ENCODE measurements at regions not wholly inside any gene's neighbourhood (a gene's known extent, or its start where the extent isn't known, plus 50 kb on each side); places are given as distances from the start of the nearest gene placed in this dataset.
A peak's percentile ranks its signal among the peaks of the same experiment; 100 is the strongest.

GRCh38 chr13:34863360-34864135, 78.5 kb upstream of the NBEA start:
- no peak overlapping the region for H2BK5ac ChIP-seq (ENCODE audit: low read depth, low read length, poor library complexity, severe bottlenecking)
- H3K27me3 ChIP-seq (ENCODE audit: control insufficient read depth, insufficient read depth, low read length) = no peaks in the 10 kb centered on the region
- H3K18ac ChIP-seq (ENCODE audit: low read depth, low read length) = no peak overlapping the region
- peak; percentile 82 for ATAC-seq (ENCODE audit: low read depth)
- H2AK5ac ChIP-seq (ENCODE audit: low read depth, low read length) = no peak overlapping the region
- no peak overlapping the region for H4K8ac ChIP-seq (ENCODE audit: low read depth in 2 of 2, low read length in 2 of 2)
- in situ Hi-C loops (cut with MboI; ENCODE audit: low sequenced_read_pairs) (no loop called here), intact Hi-C loops (cut with micrococcal nuclease) (no loop called here), dilution Hi-C loops (cut with HindIII; ENCODE audit: low sequenced_read_pairs, unreplicated experiment) (no loop called here)
- H3K4ac ChIP-seq (ENCODE audit: low read depth, low read length) = no peak overlapping the region
- H4K91ac ChIP-seq (ENCODE audit: insufficient read depth, low read depth, low read length) = no peak overlapping the region
- no peak overlapping the region for H2BK120ac ChIP-seq (ENCODE audit: low read depth, low read length)
- H3K36me3 ChIP-seq (ENCODE audit: control insufficient read depth, insufficient read depth, low read length) = no peaks in the 10 kb centered on the region
- DNase-seq = peak; percentile 75
- ChIA-PET POLR2A (ENCODE audit: unreplicated experiment) (no interaction called here), CTCF (no interaction called here)
- H3K56ac ChIP-seq (ENCODE audit: extremely low read depth, insufficient read depth, low read length) = no peak overlapping the region
- no CpG with 5 or more reads among the region's 4 CpGs for WGBS, 2 experiments (ENCODE audit: extremely low coverage in 2 of 2, insufficient read length in 1 of 2)
- no peak overlapping the region for H3K27ac ChIP-seq (ENCODE audit: insufficient read depth, low read length)
- H3K9me1 ChIP-seq (ENCODE audit: insufficient read depth, low read length) = no peaks in the 10 kb centered on the region
- H3K4me1 ChIP-seq (ENCODE audit: control insufficient read depth, insufficient read depth, low read length) = peaks cover 2% of the 10 kb centered on the region; the same call in 1 of the 2 replicates
- H2BK15ac ChIP-seq (ENCODE audit: low read depth, low read length) = no peak overlapping the region
- H3K9me3 ChIP-seq (ENCODE audit: control insufficient read depth, insufficient read depth, low read length) = no peaks in the 10 kb centered on the region
- H3K4me3 ChIP-seq (ENCODE audit: insufficient read depth, low read depth, low read length) = no peak overlapping the region
- no peak overlapping the region for H2BK20ac ChIP-seq (ENCODE audit: low read depth, low read length)
- no peak overlapping the region for H3K9ac ChIP-seq (ENCODE audit: low read depth, low read length)
- BruUV-seq (replicated peaks) = no TSS peak
- TF ChIP-seq FOS (IDR thresholded peaks at IDR 0.05; ENCODE audit: low read depth, low read length) = peak; percentile 46; the same call in 1 of the 2 replicates
- TF ChIP-seq CEBPB (IDR thresholded peaks at IDR 0.05; ENCODE audit: low read depth, low read length) = no peak; the same call in 1 of the 2 replicates
- TF ChIP-seq USF2 (IDR thresholded peaks at IDR 0.05; ENCODE audit: low read depth, low read length) = no peak
- no peak overlapping the region for H3K14ac ChIP-seq (replicated peaks; ENCODE audit: low read depth, low read length)
- H3K4me2 ChIP-seq (ENCODE audit: low read depth, low read length) = no peak overlapping the region
- no peaks in the 10 kb centered on the region for H4K20me1 ChIP-seq (ENCODE audit: insufficient read depth, low read length)
- H3K79me1 ChIP-seq (ENCODE audit: low read depth in 1 of 2, low read length in 2 of 2) = no peaks in the 10 kb centered on the region
- H2AFZ ChIP-seq (replicated peaks; ENCODE audit: low read length, poor library complexity) = no peak overlapping the region
- H2AK9ac ChIP-seq (replicated peaks; ENCODE audit: low read depth, low read length, poor library complexity) = no peak overlapping the region
- H3K23ac ChIP-seq (ENCODE audit: low read depth, low read length) = no peak overlapping the region
- no peak overlapping the region for H4K5ac ChIP-seq (ENCODE audit: low read depth, low read length)

Measured in IMR-90 (cell line).